ENCODE measurements at regions not wholly inside any gene's neighbourhood (a gene's known extent, or its start where the extent isn't known, plus 50 kb on each side); places are given as distances from the start of the nearest gene placed in this dataset.
"Not testable (repeated sequence)": the region's sequence is repeated elsewhere in the genome, so short reads cannot be mapped to it uniquely, and the experiment has no call there.

DNA sequence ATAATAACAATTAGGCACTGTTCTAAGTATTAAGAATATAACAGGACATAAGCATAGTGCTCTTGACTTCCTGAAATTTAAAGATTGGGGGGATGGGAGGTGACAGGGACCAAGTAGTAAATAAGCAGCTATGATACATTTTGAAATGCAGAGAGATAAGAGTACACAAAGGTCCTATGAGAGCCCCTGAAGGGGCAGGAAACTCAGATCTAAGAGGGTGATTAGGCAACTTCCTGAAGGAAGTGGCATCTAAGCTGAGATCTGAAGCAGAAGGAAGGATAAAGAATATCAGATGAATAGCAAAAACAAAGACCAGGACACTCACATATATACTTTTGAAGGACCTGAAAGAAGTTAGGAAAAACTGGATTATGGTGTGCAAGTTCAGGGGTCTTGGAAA, 415.2 kb upstream of the FRG2C start:
- no peak for DNase-seq

DNA sequence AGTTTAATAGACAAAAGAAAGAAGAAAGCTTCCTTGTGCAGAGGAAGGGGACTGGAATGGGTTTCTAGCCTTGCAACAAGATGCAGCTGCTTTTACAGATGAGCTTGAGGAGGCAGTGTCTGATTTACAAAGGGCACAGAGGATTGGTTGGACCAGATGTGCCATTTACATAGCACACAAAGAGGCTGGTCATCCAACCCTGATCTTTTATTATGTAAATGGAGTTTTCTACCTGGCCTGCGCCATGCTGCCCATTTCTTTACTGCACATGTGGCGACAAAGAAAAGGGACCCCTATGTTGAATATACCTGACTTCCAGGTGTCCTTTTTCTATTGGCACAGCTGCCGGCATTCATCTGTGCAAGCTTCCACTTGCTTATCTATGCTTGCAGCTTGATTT, 409.4 kb upstream of the FRG2C start:
- no peak for DNase-seq

DNA sequence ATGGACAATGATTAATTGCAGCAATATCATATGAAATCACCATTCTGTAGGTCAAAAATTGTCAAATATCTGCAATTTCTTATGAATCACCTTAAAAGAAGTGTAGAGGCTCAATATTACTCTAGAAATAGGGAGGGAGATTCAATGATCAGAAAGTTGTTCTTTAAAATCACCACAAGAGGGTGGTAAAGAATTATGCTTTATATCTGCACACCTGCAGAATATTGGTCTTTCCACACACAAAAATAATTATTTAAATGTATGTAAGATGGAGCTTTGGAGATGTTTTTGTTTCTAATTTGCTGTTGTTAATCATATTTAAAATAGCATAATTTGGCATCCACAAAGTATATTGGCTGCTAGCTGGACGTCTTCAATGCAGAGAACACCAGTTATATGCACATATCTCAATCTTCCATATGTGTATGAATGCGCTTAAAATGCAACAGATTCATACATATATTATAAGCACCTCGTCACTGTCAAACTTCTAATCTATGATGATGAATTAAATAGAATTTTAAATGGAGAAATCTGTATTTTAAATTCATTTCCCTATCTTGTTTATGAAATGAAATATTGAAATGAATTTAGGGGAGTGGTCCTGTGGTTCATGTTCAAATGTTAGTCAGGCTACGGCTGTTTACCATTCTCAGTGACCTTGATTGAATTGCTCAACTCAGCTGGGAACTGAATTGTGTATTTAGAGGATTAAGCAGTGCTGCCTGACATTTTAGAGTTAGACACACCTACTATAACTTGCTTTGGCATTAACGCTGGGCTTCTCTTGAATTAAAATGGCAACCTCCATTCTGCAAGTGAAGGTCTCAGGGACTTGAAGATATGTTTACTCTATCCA, 405.1 kb upstream of the FRG2C start:
- not testable (repeated sequence) for DNase-seq

DNA sequence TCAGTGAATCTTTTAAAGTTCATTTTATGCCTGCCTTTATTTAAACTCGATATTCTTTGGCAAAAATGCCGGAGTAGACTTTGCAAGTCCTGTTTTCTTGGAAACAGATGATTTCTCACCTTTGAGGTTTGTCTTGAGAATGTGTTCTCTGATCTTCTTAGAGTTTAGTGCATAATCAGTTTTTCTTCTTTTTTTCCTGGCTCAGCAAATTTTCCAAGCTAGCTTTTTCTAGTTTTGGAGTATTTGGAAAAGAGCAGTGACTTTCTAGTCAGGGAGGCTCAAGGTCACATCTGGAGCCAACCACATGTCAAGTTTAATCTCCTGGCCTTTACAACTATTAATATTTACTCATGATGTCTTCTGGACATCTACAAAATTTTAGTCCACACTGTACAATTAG, 403.2 kb upstream of the FRG2C start:
- DNase-seq: not testable (repeated sequence)

DNA sequence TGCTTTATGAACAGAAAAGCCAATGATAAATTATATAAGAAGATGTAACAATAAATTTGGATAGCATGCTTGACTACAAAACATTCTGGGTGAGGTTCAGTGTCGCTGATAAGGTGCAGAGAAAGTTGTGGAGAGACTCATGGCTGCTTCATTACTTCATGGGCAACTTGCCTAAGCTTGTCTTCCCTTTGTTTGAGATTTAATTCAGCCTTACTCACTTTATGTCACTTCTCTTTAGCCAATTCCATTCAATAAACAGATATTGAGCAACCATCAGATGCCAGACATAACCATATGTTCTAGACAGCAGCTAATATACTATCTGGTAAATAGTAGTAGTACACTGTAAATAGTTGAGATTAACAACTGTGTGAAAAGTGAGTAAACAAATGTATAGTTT, 401.5 kb upstream of the FRG2C start:
- no peak for DNase-seq

DNA sequence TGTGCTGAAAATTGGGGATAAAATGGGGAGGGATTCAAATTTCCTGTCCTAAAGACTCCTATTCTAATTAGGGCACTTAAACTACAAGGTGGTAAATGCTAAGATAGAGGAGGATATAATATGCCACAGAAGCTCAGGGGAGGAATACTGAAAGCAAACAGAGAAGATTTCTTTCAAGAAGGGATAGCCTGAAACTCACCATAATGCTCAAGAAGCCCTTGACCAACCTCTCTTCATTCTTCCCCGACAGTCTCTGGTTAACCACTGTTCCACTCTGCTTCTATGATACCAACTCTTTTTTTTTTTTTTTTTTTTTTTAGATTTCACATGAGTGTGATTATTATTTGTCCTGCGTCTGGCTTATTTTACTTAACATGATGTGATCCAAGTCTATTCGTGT, 398.2 kb upstream of the FRG2C start:
- no peak for DNase-seq

DNA sequence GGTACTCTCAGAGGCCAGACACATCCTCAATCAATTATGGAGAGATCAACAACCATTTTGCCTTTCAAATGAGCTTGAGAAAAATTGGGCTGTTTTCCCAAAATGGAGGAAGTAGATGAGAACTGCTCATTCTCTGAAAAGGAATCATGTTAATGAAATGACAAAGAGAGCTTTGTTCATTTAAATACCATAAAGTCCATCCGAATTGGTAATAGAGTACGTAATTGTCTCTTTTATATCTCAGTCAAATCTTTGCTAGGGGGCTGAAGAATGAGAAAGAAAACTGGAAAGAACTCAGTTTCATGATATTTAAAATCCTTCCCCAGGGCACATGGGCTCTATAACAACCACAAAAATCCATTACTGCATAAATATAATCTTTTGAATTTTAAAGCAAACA, 395.6 kb upstream of the FRG2C start:
- not testable (repeated sequence) for DNase-seq

DNA sequence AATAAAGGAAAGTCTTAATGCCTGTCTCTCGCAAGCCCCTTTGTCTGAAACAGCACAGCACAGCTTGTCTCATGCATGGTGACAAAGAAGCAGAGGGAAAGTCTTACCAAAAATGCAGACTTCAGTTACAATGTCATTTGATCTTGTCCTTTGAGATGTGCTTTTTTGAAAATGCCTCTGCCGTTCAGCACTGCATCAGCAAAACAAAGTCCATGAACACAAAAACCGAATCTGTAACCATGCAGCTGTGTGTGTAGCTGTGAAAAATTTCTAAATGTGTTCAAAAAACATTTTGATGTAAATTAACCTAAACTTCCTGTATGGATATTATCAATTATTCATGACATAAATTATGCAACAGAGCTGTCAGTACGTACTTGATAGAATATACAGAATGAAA, 391.9 kb upstream of the FRG2C start:
- DNase-seq: not testable (repeated sequence)

DNA sequence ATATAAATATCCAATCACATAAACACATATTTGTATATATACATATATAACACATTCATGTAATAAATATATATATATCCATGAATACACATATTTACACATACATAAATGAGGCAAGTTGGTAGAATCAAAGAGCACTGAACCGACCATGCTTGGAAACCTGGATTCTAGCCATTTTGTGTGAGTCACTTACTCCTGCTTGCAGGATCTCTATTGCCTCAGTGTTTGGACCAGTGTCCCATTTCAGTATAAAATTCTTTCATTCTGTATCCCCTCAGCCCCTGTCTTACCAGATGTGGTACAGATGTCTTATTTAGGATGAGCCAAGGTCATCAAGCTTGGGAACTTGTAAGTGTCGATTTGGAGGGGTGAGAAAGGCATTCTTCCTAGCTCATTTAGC, 391.4 kb upstream of the FRG2C start:
- peak; percentile 17 for DNase-seq

DNA sequence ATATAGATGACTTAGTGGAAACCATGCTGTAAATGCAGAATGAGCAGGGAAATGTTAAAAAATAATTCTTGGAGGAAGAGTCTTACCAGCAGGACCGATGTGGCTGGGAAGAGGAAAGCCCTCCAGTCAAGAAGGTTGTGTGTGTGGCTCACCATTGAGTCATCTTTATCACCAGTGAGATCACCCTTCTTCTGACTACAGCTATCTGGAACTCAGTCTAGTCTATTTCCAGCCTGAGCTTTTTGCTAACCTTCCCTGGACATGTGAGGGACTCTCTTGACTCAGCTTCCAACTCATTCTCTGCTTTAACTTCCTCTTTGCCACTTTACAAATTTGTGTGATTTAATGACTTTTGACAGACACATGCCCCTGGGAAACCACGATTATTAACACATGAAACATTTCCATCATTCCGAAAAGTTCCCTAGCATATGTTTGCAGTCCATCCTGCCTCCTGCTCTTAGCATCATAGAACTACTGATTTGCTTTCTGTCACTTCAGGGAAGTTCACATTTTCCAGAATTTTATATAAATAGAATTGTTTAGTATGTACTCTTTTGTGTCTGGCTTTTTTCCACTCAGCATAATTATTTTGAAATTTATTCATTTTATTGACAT, 378.5 kb upstream of the FRG2C start:
- DNase-seq: peak; percentile 84

DNA sequence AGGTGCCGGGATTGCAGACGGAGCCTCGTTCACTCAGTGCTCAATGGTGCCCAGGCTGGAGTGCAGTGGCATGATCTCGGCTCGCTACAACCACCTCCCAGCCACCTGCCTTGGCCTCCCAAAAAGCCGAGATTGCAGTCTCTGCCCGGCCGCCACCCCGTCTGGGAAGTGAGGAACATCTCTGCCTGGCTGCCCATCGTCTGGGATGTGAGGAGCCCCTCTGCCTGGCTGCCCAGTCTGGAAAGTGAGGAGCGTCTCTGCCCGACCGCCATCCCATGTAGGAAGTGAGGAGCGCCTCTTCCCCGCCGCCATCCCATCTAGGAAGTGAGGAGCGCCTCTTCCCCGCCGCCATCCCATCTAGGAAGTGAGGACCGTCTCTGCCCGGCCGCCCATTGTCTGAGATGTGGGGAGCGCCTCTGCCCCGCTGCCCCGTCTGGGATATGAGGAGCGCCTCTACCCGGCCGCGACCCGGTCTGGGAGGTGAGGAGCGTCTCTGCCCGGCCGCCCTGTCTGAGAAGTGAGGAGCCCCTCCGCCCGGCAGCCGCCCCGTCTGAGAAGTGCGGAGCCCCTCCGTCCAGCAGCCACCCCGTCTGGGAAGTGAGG, 375.1 kb upstream of the FRG2C start:
- DNase-seq: not testable (repeated sequence)

DNA sequence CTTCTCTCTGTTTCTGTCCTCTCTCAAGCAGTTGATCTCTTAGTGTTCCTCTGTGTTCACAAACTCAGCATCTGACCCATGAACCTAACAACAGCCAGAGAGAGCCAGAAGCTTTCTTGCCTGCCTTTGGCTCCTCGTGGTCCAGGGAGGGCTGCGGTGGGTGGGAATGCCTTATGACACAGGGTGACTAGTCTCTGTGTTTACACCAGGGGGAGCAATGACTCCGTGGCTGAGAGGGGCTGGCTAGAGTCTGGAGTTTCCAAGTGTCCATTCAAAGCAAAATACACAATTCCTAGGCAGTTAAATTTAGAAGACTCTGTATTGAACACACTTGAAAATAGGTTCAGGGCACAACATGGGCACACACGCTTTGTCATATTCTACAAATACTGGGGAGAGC, 370.0 kb upstream of the FRG2C start:
- peak; percentile 31 for DNase-seq

DNA sequence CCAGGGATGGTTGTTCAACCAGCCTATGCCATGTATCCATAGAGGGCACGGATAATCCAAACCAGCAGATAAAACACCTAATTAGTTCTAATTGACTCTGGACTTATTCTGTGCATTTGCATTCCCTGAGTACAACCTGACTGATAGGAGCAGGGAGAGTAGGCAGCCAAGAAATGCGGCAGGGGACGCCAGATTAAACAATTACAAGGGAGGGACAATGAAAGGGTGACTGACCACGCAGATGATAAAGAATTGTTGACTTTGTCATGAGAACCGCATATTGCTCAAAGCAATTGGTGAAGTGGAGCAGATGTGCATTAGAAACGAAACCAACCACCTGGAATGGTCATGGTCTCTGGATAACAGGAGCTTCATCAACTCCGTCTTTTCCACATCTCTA, 369.1 kb upstream of the FRG2C start:
- DNase-seq: no peak

DNA sequence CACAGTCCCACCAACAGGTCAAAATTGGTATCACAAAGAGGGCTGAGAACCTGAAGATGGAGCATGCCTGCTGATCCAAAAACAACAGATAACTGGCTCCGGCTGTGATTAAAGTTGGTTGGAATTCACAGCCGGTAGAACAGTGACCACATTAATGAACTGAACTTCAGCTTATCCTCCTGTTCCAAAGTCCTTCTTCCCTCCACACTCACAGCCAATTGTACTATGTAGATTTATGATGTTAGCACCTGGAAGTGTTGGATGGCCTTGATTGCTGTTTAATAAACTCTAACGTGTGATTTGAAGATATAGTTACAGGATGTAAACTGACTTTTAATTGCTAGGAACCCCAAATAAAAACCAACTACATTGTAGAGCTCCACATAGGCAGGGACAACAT, 367.3 kb upstream of the FRG2C start:
- no peak for DNase-seq

DNA sequence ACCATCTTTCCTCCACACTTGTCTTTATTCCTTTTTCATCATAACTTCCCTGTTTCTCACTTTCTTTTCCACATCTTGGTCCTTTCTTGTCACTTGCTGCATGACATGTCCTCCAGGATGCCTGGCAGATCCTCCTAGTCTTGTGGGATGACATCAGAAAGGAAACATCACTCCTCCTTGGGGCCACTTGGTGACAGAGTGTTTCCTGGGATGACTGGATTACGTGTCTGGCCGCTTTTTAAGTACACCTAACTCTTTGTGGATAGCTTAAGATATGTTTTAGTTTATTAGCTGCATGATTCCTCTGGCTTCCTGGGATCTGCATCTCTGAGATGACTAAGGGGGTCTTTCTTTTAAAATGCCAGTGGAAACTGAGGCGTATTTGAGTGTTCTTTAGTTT, 363.5 kb upstream of the FRG2C start:
- DNase-seq: no peak

DNA sequence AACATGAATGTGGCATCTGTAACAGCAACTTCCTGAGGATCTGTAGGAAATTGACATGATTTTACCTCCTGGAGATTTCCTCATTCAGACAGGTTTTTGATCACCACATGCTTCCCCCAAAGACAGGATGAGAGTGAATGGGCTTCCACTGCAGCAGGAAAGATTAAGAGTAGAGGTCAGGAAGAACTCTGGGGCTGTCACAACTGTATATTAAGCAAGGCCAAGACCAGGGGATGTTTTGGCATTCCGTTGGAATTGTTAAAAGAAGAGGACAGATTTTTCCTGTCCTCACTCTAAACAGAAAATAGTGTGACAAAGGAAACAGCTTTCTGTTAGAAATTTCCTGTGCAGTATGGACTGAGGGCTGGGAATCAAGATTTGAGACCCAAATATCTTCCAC, 363.1 kb upstream of the FRG2C start:
- DNase-seq: not testable (repeated sequence)

DNA sequence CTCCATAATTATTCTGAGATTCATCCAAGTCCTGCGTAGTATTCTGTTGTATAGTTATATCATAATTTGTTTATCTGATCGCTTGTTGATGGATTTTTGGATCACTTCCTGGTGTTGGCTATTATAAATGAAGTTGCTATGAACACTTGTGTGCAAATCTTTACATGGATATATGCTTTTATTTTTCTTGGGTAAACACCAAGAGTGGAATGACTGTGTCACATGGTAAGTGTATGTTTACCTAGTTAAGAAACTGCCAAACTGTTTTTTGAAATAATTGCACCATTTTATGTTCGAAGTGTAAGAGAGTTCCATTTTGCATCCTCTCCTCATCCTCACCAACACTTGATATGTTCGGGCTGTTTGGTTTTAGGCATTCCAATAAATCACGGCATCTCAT, 360.4 kb upstream of the FRG2C start:
- DNase-seq: no peak

DNA sequence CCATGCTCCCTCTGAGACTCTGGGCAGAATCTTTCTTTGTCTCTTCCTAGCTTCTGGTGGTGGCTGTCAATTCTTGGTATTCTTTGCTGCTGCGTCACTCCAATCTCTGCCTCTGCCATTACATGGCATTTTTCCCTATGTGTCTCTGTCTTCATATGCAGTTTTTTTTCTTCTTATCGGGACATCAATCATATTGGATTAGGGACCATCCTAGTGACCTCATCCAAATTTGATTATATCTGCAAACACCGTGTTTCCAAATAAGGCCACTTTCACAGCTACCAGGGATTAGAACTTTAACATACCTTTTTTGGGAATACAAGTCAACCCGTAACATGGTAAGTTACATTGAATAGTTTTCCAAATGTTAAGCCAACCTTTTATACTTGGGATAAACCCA, 358.2 kb upstream of the FRG2C start:
- DNase-seq: no peak

DNA sequence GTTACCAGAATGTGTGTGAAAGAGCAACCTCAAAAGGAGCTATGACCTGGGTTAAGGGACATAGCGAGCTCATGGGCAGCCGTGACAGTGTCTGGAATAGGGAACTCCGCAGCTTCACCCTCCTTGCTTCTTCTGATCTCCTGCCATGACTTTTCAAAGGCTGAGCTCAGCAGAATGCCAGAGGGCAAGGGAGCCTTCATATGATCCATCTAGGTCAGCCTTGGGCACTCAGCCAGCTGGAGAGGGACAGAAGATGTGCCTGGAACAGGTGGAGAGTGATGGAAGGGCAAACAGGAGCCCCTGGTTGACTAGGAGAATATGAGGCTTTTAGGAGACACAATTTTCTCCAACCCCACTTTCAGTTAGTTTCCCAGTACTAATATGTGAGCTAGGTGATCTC, 352.8 kb upstream of the FRG2C start:
- DNase-seq: not testable (repeated sequence)

DNA sequence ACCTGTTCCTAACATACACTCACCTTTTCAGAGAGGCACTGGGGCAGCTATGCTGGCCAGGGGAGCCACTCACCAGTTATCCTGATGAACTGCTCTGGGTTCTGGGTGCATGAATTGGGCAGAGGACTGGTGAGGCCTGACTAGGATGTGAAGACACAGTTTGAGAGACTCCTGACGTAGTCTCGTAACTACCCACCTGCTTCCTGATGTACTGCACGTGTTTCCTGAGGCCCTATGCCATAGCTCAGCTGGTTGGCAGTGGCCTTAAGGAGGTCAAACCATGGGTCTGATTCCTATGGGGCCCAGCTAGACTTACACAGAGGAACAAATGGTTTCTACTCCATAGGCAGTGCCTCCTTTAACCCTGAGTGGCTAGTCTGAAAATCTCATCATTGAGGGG, 351.7 kb upstream of the FRG2C start:
- DNase-seq: not testable (repeated sequence)

DNA sequence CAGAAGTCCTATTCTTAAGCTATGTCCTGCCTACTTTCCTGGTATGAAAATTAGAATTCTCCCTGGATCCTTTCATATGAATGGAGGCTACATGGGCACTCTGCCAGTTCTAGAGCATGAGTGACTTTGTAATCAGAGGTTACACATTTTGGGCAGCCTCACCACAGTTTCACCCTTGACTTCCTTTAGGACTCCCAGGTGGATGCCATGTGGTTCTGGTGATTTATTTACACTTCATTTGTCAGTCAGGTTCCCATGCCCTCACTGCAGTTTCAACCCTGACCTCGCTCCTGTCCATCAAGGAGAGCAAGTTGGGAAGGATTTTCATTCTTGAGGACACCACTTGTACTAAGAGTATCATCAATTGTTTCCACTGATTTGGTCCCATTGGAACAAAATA, 344.4 kb upstream of the FRG2C start:
- not testable (repeated sequence) for DNase-seq

DNA sequence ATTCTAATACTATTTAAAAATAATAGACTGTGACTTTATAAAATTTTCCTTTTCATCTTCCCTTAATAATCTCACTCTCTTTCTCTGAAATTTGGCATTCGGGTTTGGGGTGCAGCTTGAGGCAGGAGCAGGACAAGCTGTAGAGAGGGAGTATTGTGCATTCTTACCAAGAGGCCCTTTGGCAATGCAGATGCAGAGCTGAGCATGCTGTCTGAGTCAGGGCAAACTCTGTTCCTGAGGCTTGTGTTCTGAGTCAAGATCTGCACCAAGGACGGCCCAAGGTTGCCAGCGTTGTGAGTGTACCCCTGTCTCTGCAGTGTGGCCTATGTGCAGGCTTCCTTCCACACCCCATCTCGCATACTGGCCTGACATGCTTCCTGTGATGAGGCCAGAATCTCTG, 343.8 kb upstream of the FRG2C start:
- no peak for DNase-seq

DNA sequence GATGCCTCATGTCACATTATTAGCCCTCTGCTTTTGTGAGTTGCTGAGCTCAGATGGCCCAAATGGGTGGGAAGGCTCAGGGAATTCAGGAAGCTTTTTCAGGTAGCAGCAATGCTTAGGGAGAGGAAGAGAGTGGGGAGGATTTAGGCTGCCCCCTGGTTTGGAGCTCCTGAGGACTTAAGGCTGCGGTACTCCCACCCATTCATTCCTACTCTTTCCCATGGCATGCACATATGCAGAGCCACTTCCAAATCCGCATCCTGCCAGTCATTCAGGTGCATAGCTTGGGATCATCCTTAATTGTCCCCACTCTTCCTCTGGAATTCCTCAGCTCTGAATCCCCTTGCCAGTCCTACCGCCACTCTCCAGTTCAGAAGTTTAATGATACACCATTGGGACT, 343.1 kb upstream of the FRG2C start:
- no peak for DNase-seq

DNA sequence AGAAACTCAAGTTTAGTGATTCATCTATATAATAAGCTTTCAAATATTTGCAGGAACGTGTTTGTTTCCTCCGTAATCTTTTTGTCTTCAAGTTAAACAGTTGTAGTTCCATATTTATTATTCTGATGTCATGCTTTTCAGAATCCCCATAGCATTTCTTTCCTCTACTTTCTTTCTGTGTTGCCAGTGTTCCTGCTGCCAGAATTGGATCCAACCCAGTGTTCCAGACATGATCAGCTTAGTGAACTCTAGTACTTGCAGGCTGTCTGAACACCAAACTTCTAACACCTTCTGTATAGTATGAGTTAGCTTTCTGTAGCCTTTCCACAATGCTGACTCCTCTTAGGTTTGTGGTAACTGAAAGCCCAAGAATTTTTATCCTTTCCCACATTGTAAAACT, 340.2 kb upstream of the FRG2C start:
- DNase-seq: not testable (repeated sequence)

All from EL (cell line).